OCI-LY7 (cell line): ENCODE measurements at regions not wholly inside any gene's neighbourhood (a gene's known extent, or its start where the extent isn't known, plus 50 kb on each side); places are given as distances from the start of the nearest gene placed in this dataset.

Source experiments
- EZH2phosphoT487 ChIP-seq: fragments of 200-600 bp; sonication (generic); IDR thresholded peaks from 2 replicates; pipeline ENCODE4 v1.6.1; 2018; ENCODE audit warnings: low read depth, borderline replicate concordance, mild to moderate bottlenecking, mixed run types, antibody characterized with exemption, low read length, moderate library complexity, mixed read lengths
- TF ChIP-seq, protein P1 (sequence below): fragments of 200-600 bp; sonication (generic); conservative IDR thresholded peaks from 2 replicates; pipeline ENCODE4 v1.5.1; 2014; ENCODE audit warnings: mild to moderate bottlenecking, antibody characterized with exemption, low read length, moderate library complexity, mixed read lengths

DNA sequence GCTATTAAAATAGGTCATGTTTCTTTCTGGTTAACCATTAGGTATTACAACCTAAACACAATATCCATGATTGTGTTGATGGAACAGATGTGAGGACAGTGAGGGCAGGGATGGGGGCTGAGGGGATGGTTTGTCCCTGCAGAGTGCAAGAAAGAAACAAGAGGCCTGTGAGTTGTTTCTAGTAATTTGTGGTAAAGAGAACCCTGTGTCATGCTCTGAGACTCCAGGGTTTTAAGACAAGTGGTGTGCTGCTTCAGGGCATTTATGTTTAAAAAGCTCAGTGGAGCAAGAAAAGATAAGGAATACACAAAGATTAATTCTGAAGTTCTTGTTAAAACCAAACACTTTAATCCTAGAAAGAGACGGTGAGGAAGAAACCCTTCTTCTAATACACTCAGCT lies 656.5 kb downstream of the TLE1 start:
- TF ChIP-seq, protein P1, sequence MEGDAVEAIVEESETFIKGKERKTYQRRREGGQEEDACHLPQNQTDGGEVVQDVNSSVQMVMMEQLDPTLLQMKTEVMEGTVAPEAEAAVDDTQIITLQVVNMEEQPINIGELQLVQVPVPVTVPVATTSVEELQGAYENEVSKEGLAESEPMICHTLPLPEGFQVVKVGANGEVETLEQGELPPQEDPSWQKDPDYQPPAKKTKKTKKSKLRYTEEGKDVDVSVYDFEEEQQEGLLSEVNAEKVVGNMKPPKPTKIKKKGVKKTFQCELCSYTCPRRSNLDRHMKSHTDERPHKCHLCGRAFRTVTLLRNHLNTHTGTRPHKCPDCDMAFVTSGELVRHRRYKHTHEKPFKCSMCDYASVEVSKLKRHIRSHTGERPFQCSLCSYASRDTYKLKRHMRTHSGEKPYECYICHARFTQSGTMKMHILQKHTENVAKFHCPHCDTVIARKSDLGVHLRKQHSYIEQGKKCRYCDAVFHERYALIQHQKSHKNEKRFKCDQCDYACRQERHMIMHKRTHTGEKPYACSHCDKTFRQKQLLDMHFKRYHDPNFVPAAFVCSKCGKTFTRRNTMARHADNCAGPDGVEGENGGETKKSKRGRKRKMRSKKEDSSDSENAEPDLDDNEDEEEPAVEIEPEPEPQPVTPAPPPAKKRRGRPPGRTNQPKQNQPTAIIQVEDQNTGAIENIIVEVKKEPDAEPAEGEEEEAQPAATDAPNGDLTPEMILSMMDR: no peak
- TF ChIP-seq EZH2phosphoT487: no peak
